ENCODE measurements at regions not wholly inside any gene's neighbourhood (a gene's known extent, or its start where the extent isn't known, plus 50 kb on each side); places are given as distances from the start of the nearest gene placed in this dataset.

DNA sequence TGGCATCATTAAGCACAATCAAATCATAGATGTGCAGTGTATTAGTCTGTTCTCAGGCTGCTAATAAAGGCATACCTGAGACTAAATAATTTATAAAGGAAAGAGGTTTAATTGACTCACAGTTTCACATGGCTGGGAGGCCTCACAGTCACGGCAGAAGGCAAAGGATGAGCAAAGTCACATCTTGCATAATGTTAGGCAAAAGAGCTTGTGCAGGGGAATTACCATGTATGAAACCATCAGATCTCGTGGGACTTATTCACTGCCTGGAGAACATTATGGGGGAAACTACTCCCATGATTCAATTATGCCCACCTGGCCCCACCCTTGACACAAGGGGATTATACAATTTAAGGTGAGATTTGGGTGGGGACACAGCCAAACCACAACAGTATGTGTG is 245.2 kb upstream of the DACH1 start:
- TF ChIP-seq, protein P1, sequence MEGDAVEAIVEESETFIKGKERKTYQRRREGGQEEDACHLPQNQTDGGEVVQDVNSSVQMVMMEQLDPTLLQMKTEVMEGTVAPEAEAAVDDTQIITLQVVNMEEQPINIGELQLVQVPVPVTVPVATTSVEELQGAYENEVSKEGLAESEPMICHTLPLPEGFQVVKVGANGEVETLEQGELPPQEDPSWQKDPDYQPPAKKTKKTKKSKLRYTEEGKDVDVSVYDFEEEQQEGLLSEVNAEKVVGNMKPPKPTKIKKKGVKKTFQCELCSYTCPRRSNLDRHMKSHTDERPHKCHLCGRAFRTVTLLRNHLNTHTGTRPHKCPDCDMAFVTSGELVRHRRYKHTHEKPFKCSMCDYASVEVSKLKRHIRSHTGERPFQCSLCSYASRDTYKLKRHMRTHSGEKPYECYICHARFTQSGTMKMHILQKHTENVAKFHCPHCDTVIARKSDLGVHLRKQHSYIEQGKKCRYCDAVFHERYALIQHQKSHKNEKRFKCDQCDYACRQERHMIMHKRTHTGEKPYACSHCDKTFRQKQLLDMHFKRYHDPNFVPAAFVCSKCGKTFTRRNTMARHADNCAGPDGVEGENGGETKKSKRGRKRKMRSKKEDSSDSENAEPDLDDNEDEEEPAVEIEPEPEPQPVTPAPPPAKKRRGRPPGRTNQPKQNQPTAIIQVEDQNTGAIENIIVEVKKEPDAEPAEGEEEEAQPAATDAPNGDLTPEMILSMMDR (conservative IDR thresholded peaks at IDR 0.05; ENCODE audit: low read length), result no peak
- no peak for TF ChIP-seq EZH2phosphoT487 (IDR thresholded peaks at IDR 0.05; ENCODE audit: borderline replicate concordance)
- Histone ChIP-seq H3K27me3 (ENCODE audit: insufficient read depth, low read length, poor library complexity, severe bottlenecking) (no peaks in the 10 kb centered on the region), H3K36me3 (ENCODE audit: insufficient read depth, low read length) (no peaks in the 10 kb centered on the region), H3F3A (ENCODE audit: low read depth) (no peaks in the 10 kb centered on the region), H3K4me2 (ENCODE audit: low read depth, low read length, poor library complexity, severe bottlenecking) (no peak overlapping the region), H2AFZ (ENCODE audit: low read length) (no peak overlapping the region), H4K20me1 (ENCODE audit: insufficient read depth, low read length, poor library complexity, severe bottlenecking) (no peaks in the 10 kb centered on the region), H3K9me2 (replicated peaks; ENCODE audit: low read depth, low read length) (no peaks in the 10 kb centered on the region; the same call in 1 of the 2 replicates), H3K4me3 (ENCODE audit: low read length, poor library complexity, severe bottlenecking) (no peak overlapping the region), H3K4me1 (ENCODE audit: insufficient read depth, low read length, poor library complexity, severe bottlenecking) (no peaks in the 10 kb centered on the region), H3K9ac (ENCODE audit: low read depth, low read length, poor library complexity, severe bottlenecking) (no peak overlapping the region), H3K9me3 (ENCODE audit: insufficient read depth, low read depth, low read length) (no peaks in the 10 kb centered on the region), H3K79me2 (ENCODE audit: insufficient read depth, low read length) (no peaks in the 10 kb centered on the region)

GRCh38 chr13:72109863-72110262 is 242.9 kb upstream of the DACH1 start:
- no peak overlapping the region for H3K4me3 ChIP-seq (ENCODE audit: low read length, poor library complexity, severe bottlenecking)
- H3K4me1 ChIP-seq (ENCODE audit: insufficient read depth, low read length, poor library complexity, severe bottlenecking), result no peaks in the 10 kb centered on the region
- H3K36me3 ChIP-seq (ENCODE audit: insufficient read depth, low read length), result no peaks in the 10 kb centered on the region
- no peaks in the 10 kb centered on the region for H3K79me2 ChIP-seq (ENCODE audit: insufficient read depth, low read length)
- H2AFZ ChIP-seq (ENCODE audit: low read length), result no peak overlapping the region
- H3K4me2 ChIP-seq (ENCODE audit: low read depth, low read length, poor library complexity, severe bottlenecking), result no peak overlapping the region
- TF ChIP-seq, protein P1 (conservative IDR thresholded peaks at IDR 0.05; ENCODE audit: low read length), result no peak
- no peak for TF ChIP-seq EZH2phosphoT487 (IDR thresholded peaks at IDR 0.05; ENCODE audit: borderline replicate concordance)
- no peaks in the 10 kb centered on the region for H4K20me1 ChIP-seq (ENCODE audit: insufficient read depth, low read length, poor library complexity, severe bottlenecking)
- no peaks in the 10 kb centered on the region for H3F3A ChIP-seq (ENCODE audit: low read depth)
- no peak overlapping the region for H3K9ac ChIP-seq (ENCODE audit: low read depth, low read length, poor library complexity, severe bottlenecking)
- no peaks in the 10 kb centered on the region for H3K9me3 ChIP-seq (ENCODE audit: insufficient read depth, low read depth, low read length)
- H3K9me2 ChIP-seq (replicated peaks; ENCODE audit: low read depth, low read length), result no peaks in the 10 kb centered on the region; the same call in 1 of the 2 replicates
- H3K27me3 ChIP-seq (ENCODE audit: insufficient read depth, low read length, poor library complexity, severe bottlenecking), result no peaks in the 10 kb centered on the region

DNA sequence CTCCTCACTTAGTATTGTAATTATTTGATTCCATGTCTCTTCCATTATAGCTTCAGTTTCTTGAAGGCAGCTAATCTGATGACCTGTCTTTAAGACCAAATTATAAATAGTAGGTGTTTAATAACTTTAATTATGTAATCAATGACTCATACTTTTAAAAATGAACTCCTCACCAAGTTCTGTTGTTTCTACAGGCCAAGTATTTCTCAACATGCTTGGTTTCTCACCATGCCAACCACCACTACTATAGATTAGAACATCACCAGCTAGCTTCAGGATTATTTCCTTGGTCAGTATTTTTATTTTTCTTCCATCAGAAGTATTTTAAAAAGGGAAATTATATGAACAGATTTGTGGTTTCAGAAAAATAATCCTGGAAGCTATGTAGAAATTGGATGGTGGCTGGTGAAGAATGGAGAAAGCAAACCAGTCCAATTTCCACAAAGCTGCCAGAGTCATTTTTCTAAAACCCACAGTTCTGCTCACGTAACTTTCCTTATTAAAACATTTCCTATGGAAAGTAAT is 237.7 kb upstream of the DACH1 start:
- Histone ChIP-seq H2AFZ (ENCODE audit: low read length) (no peak overlapping the region), H4K20me1 (ENCODE audit: insufficient read depth, low read length, poor library complexity, severe bottlenecking) (no peaks in the 10 kb centered on the region), H3K4me2 (ENCODE audit: low read depth, low read length, poor library complexity, severe bottlenecking) (no peak overlapping the region), H3K9ac (ENCODE audit: low read depth, low read length, poor library complexity, severe bottlenecking) (no peak overlapping the region), H3K9me3 (ENCODE audit: insufficient read depth, low read depth, low read length) (no peaks in the 10 kb centered on the region), H3K27me3 (ENCODE audit: insufficient read depth, low read length, poor library complexity, severe bottlenecking) (no peaks in the 10 kb centered on the region), H3K4me3 (ENCODE audit: low read length, poor library complexity, severe bottlenecking) (no peak overlapping the region), H3K36me3 (ENCODE audit: insufficient read depth, low read length) (no peaks in the 10 kb centered on the region), H3F3A (ENCODE audit: low read depth) (no peaks in the 10 kb centered on the region), H3K79me2 (ENCODE audit: insufficient read depth, low read length) (no peaks in the 10 kb centered on the region), H3K4me1 (ENCODE audit: insufficient read depth, low read length, poor library complexity, severe bottlenecking) (no peaks in the 10 kb centered on the region), H3K9me2 (replicated peaks; ENCODE audit: low read depth, low read length) (no peaks in the 10 kb centered on the region)
- TF ChIP-seq, protein P1 (conservative IDR thresholded peaks at IDR 0.05; ENCODE audit: low read length), result no peak
- TF ChIP-seq EZH2phosphoT487 (IDR thresholded peaks at IDR 0.05; ENCODE audit: borderline replicate concordance), result no peak

Data from Loucy (cell line).